HEK293T (cell line): ENCODE measurements at regions not wholly inside any gene's neighbourhood (a gene's known extent, or its start where the extent isn't known, plus 50 kb on each side); places are given as distances from the start of the nearest gene placed in this dataset.

Experiments
- BHLHE40 ChIP-seq: fragments of 450-650 bp; IDR thresholded peaks from 2 replicates; pipeline ENCODE4 v1.6.1; 2016; ENCODE audit warnings: mild to moderate bottlenecking, moderate library complexity, borderline replicate concordance
- FOXM1 ChIP-seq: fragments of 450-650 bp; IDR thresholded peaks from 2 replicates; pipeline ENCODE4 v1.6.1; 2017; ENCODE audit warnings: mild to moderate bottlenecking, borderline replicate concordance
- SP1 ChIP-seq: fragments of 450-650 bp; IDR thresholded peaks from 2 replicates; pipeline ENCODE4 v1.6.1; 2017
- SUZ12 ChIP-seq: fragments of 450-650 bp; IDR thresholded peaks from 2 replicates; pipeline ENCODE4 v1.6.1; 2016; ENCODE audit warnings: mild to moderate bottlenecking
- ZNF384 ChIP-seq: fragments of 450-650 bp; IDR thresholded peaks from 2 replicates; pipeline ENCODE4 v1.6.1; 2016

GRCh38 chr12:30188602-30189326 lies 405.0 kb upstream of the TMTC1 start:
- TF ChIP-seq SP1: no peak
- TF ChIP-seq BHLHE40: no peak
- TF ChIP-seq FOXM1: no peak
- no peak for TF ChIP-seq ZNF384
- TF ChIP-seq SUZ12: no peak
